ENCODE measurements at regions not wholly inside any gene's neighbourhood (a gene's known extent, or its start where the extent isn't known, plus 50 kb on each side); places are given as distances from the start of the nearest gene placed in this dataset.
"Not testable (repeated sequence)": the region's sequence is repeated elsewhere in the genome, so short reads cannot be mapped to it uniquely, and the experiment has no call there.

- Histone ChIP-seq H3K4me1 (ENCODE audit: control insufficient read depth in 1 of 2, insufficient read depth in 2 of 2, low read length in 2 of 2) (no peaks in the 10 kb centered on the region), H3K27ac (ENCODE audit: low read length) (no peak overlapping the region), H3K27me3 (ENCODE audit: low read depth, low read length) (no peaks in the 10 kb centered on the region), H3K9me3 (ENCODE audit: control insufficient read depth in 1 of 2, low read length in 2 of 2) (peaks cover 0 to 10% of the 10 kb centered on the region in 2 donors), H3K4me3 (ENCODE audit: low read depth in 1 of 2, low read length in 2 of 2) (no peak overlapping the region), H3K36me3 (ENCODE audit: control insufficient read depth in 1 of 2, insufficient read depth in 2 of 2, low read length in 2 of 2) (no peaks in the 10 kb centered on the region)
Observed at GRCh38 chr17:26731005-26731921, 562.7 kb upstream of the WSB1 start.

GRCh38 chr17:26731926-26732325 is 562.0 kb upstream of the WSB1 start:
- H3K9me3 ChIP-seq (ENCODE audit: control insufficient read depth in 1 of 2, low read length in 2 of 2): peaks cover 0 to 10% of the 10 kb centered on the region in 2 donors
- H3K36me3 ChIP-seq (ENCODE audit: control insufficient read depth in 1 of 2, insufficient read depth in 2 of 2, low read length in 2 of 2); H3K27ac ChIP-seq (ENCODE audit: low read length); H3K4me1 ChIP-seq (ENCODE audit: control insufficient read depth in 1 of 2, insufficient read depth in 2 of 2, low read length in 2 of 2); H3K4me3 ChIP-seq (ENCODE audit: low read depth in 1 of 2, low read length in 2 of 2); H3K27me3 ChIP-seq (ENCODE audit: low read depth, low read length): not testable (repeated sequence)

DNA sequence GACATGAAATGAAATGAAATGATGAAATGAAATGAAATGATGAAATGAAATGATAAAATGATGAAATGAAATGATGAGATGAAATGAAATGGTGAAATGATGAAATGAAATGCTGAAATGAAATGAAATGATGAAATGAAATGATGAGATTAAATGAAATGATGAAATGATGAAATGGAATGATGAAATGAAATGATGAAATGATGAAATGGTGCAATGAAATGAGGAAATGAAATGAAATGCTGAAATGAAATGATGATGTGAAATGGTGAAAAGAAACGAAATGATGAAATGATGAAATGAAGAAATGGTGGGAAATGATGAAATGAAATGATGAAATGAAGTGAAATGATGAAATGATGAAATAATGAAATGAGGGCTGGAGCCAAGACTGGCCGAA is 559.1 kb upstream of the WSB1 start:
- not testable (repeated sequence) for H3K27ac ChIP-seq (ENCODE audit: low read length); H3K36me3 ChIP-seq (ENCODE audit: control insufficient read depth in 1 of 2, insufficient read depth in 2 of 2, low read length in 2 of 2); H3K4me1 ChIP-seq (ENCODE audit: control insufficient read depth in 1 of 2, insufficient read depth in 2 of 2, low read length in 2 of 2); H3K27me3 ChIP-seq (ENCODE audit: low read depth, low read length); H3K4me3 ChIP-seq (ENCODE audit: low read depth in 1 of 2, low read length in 2 of 2)
- peaks cover 0 to 10% of the 10 kb centered on the region in 2 donors for H3K9me3 ChIP-seq (ENCODE audit: control insufficient read depth in 1 of 2, low read length in 2 of 2)

GRCh38 chr17:26735977-26736376 is 557.9 kb upstream of the WSB1 start:
- not testable (repeated sequence) for H3K4me3 ChIP-seq (ENCODE audit: low read depth in 1 of 2, low read length in 2 of 2); H3K4me1 ChIP-seq (ENCODE audit: control insufficient read depth in 1 of 2, insufficient read depth in 2 of 2, low read length in 2 of 2); H3K36me3 ChIP-seq (ENCODE audit: control insufficient read depth in 1 of 2, insufficient read depth in 2 of 2, low read length in 2 of 2); H3K9me3 ChIP-seq (ENCODE audit: control insufficient read depth in 1 of 2, low read length in 2 of 2); H3K27ac ChIP-seq (ENCODE audit: low read length); H3K27me3 ChIP-seq (ENCODE audit: low read depth, low read length)

DNA sequence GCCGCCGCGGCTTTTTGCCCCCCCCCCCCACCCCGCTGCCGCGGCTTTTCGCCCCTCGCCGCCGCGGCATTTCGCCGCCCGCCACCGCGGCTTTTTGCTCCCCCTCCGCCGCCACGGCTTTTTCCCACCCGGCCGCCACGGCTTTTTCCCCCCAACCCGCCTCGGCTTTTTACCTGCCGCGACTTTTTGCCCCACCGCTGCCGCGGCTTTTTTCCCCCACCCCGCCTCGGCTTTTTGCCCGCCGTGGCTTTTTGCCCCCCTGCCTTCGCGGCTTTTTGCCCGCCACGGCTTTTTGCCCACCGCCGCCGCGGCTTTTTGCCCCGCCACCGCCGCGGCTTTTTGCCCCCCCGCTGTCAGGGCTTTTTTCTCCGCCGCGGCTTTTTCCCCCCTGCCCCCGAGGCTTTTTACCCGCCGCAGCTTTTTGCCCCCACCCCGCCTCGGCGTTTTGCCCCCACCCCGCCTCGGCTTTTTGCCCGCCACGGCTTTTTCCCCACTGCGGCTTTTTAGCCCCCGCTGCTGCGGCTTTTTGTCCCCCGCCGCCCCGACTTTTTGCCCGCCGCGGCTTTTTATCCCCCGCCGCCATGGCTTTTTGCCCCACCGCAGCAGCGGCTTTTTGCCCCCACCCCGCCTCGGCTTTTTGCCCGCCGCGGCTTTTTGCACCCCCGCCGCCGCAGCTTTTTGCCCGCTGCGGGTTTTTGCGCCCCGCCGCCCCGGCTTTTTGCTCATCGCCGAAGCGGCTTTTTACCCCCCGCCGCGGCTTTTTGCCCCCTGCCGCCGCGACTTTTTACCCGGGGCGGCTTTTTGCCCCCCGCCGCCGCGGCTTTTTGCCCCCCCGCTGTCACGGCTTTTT is 527.8 kb upstream of the WSB1 start:
- Histone ChIP-seq H3K36me3 (ENCODE audit: control insufficient read depth in 1 of 2, insufficient read depth in 2 of 2, low read length in 2 of 2) (no peaks in the 10 kb centered on the region), H3K27me3 (ENCODE audit: low read depth, low read length) (no peaks in the 10 kb centered on the region), H3K4me3 (ENCODE audit: low read depth in 1 of 2, low read length in 2 of 2) (no peak overlapping the region), H3K27ac (ENCODE audit: low read length) (no peak overlapping the region), H3K9me3 (ENCODE audit: control insufficient read depth in 1 of 2, low read length in 2 of 2) (no peaks in the 10 kb centered on the region), H3K4me1 (ENCODE audit: control insufficient read depth in 1 of 2, insufficient read depth in 2 of 2, low read length in 2 of 2) (no peaks in the 10 kb centered on the region)

- Histone ChIP-seq H3K9me3 (ENCODE audit: control insufficient read depth in 1 of 2, low read length in 2 of 2) (no peaks in the 10 kb centered on the region), H3K4me1 (ENCODE audit: control insufficient read depth in 1 of 2, insufficient read depth in 2 of 2, low read length in 2 of 2) (no peaks in the 10 kb centered on the region), H3K27me3 (ENCODE audit: low read depth, low read length) (no peaks in the 10 kb centered on the region), H3K27ac (ENCODE audit: low read length) (no peak overlapping the region), H3K4me3 (ENCODE audit: low read depth in 1 of 2, low read length in 2 of 2) (no peak overlapping the region), H3K36me3 (ENCODE audit: control insufficient read depth in 1 of 2, insufficient read depth in 2 of 2, low read length in 2 of 2) (no peaks in the 10 kb centered on the region)
Observed at GRCh38 chr17:26766743-26767142, 527.2 kb upstream of the WSB1 start.

GRCh38 chr17:26773189-26774188 is 520.4 kb upstream of the WSB1 start:
- Histone ChIP-seq H3K27me3 (ENCODE audit: low read depth, low read length) (no peaks in the 10 kb centered on the region), H3K36me3 (ENCODE audit: control insufficient read depth in 1 of 2, insufficient read depth in 2 of 2, low read length in 2 of 2) (no peaks in the 10 kb centered on the region), H3K4me3 (ENCODE audit: low read depth in 1 of 2, low read length in 2 of 2) (peak overlapping the region in 1 of 2 donors; percentile 32), H3K27ac (ENCODE audit: low read length) (no peak overlapping the region), H3K4me1 (ENCODE audit: control insufficient read depth in 1 of 2, insufficient read depth in 2 of 2, low read length in 2 of 2) (no peaks in the 10 kb centered on the region), H3K9me3 (ENCODE audit: control insufficient read depth in 1 of 2, low read length in 2 of 2) (peaks cover 0 to 17% of the 10 kb centered on the region in 2 donors)

DNA sequence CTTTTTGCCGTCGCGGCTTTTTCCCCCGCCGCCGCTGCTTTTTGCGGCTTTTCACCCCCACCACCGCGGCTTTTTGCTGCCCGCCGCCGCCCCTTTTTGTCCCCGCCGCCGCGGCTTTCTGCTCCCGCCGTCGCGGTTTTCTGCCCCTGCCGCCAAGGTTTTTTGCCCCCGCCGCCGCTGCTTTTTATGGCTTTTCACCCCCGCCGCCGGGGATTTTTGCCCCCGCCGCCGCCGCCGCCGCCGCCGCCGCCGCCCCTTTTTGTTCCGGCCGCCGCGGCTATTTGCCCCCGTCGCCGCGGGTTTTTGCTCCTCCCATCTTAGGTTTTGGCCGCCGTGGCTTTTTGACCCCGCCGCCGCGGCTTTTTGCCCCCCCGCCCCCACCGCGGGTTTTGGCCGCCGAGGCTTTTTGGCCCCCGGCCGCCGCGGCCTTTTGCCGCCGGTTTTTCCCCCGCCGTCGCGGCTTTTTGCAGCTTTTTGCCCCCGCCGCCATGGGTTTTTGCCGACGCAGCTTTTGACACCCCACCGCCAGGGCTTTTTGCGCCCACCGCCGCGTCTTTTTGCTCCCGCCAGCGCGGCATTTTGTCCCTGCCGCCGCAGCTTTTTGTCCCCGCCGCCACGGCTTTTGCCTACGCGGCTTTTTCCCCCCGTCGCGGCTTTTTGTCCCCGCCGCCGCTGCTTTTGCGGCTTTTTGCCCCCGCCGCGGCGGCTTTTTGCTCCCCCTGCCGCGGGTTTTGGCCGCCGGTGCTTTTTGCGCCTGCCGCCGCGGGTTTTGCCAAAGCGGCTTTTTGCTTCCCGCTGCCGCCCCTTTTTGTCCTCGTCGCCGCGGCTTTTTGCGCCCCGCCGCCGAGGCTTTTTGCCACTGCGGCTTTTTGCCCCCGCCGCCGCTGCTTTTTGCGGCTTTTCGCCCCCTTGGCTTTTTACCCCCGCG is 519.4 kb upstream of the WSB1 start:
- H3K9me3 ChIP-seq (ENCODE audit: control insufficient read depth in 1 of 2, low read length in 2 of 2): peaks cover 0 to 17% of the 10 kb centered on the region in 2 donors
- peak overlapping the region in 1 of 2 donors; percentile 32 for H3K4me3 ChIP-seq (ENCODE audit: low read depth in 1 of 2, low read length in 2 of 2)
- H3K27me3 ChIP-seq (ENCODE audit: low read depth, low read length): no peaks in the 10 kb centered on the region
- no peak overlapping the region for H3K27ac ChIP-seq (ENCODE audit: low read length)
- H3K36me3 ChIP-seq (ENCODE audit: control insufficient read depth in 1 of 2, insufficient read depth in 2 of 2, low read length in 2 of 2): no peaks in the 10 kb centered on the region
- no peaks in the 10 kb centered on the region for H3K4me1 ChIP-seq (ENCODE audit: control insufficient read depth in 1 of 2, insufficient read depth in 2 of 2, low read length in 2 of 2)

DNA sequence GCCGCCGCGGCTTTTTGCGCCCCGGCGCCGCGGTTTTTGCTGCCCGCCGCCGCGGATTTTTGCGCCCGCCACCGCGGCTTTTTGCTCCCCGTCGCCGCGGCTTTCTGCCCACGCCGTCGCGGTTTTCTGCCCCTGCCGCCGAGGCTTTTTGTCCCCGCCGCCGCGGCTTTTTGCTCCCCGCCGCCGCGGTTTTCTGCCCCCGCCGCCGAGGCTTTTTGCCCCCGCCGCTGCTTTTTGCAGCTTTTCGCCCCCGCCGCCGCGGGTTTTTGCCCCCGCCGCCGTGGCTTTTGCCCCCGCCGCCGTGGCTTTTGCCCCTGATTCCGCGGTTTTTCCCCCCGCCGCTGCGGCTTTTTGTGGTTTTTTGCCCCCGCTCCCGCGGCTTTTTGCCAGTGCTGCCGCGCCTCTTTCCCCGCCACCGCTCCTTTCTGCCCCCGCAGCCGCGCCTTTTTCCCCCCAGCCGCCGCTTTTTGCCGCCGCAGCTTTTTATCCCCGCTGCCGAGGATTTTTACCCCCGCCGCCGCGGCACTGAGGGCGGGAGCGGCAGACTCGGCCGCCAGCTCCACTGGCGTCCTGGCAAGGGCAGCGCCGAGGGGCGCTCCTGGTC is 518.6 kb upstream of the WSB1 start:
- Histone ChIP-seq H3K9me3 (ENCODE audit: control insufficient read depth in 1 of 2, low read length in 2 of 2) (peaks cover 0 to 17% of the 10 kb centered on the region in 2 donors), H3K27me3 (ENCODE audit: low read depth, low read length) (no peaks in the 10 kb centered on the region), H3K36me3 (ENCODE audit: control insufficient read depth in 1 of 2, insufficient read depth in 2 of 2, low read length in 2 of 2) (no peaks in the 10 kb centered on the region), H3K4me1 (ENCODE audit: control insufficient read depth in 1 of 2, insufficient read depth in 2 of 2, low read length in 2 of 2) (no peaks in the 10 kb centered on the region), H3K4me3 (ENCODE audit: low read depth in 1 of 2, low read length in 2 of 2) (peak overlapping the region in 1 of 2 donors; percentile 32), H3K27ac (ENCODE audit: low read length) (no peak overlapping the region)
